OCI-LY3 (cell line): ENCODE measurements at regions not wholly inside any gene's neighbourhood (a gene's known extent, or its start where the extent isn't known, plus 50 kb on each side); places are given as distances from the start of the nearest gene placed in this dataset.

ENCODE experiments used
- H2AFZ ChIP-seq: fragments of 200-600, 300-600 bp; shearing (Covaris generic); 2 replicates; pipeline ENCODE4 v1.6.0; 2014; ENCODE audit warnings: antibody characterized with exemption, low read depth, low read length
- H3K27ac ChIP-seq: fragments of 200-600, 300-600 bp; sonication (generic); 2 replicates; pipeline ENCODE4 v1.5.1; 2014; ENCODE audit warnings: mild to moderate bottlenecking, low read length, moderate library complexity, mixed read lengths
- H3K27me3 ChIP-seq: fragments of 200-600, 300-600 bp; sonication (generic); 2 replicates; pipeline ENCODE4 v1.6.1; 2014; ENCODE audit warnings: low read depth, low read length, mixed read lengths
- H3K36me3 ChIP-seq: fragments of 200-600, 300-600 bp; sonication (generic); replicated peaks from 2 replicates; pipeline ENCODE3; 2014; ENCODE audit warnings: low read depth, low read length, mixed read lengths
- H3K4me1 ChIP-seq: fragments of 300-600, 200-600 bp; sonication (generic); 2 replicates; pipeline ENCODE4 v1.6.1; 2014; ENCODE audit warnings: low read length, mixed read lengths
- H3K4me2 ChIP-seq: fragments of 200-600, 300-600 bp; sonication (generic); 2 replicates; pipeline ENCODE4 v1.6.1; 2014; ENCODE audit warnings: low read length, mixed read lengths
- H3K4me3 ChIP-seq: fragments of 300-600, 200-600 bp; sonication (generic); 2 replicates; pipeline ENCODE4 v1.5.1; 2014; ENCODE audit warnings: antibody characterized with exemption, mild to moderate bottlenecking, low read length, moderate library complexity
- H3K79me2 ChIP-seq: fragments of 300-600, 200-600 bp; shearing (Covaris generic); 2 replicates; pipeline ENCODE4 v1.6.1; 2014; ENCODE audit warnings: mild to moderate bottlenecking, low read length, mixed read lengths
- H3K9ac ChIP-seq: fragments of 300-600, 200-600 bp; shearing (Covaris generic); 2 replicates; pipeline ENCODE4 v1.6.0; 2014; ENCODE audit warnings: mild to moderate bottlenecking, low read length, moderate library complexity
- H3K9me3 ChIP-seq: fragments of 200-600, 300-600 bp; shearing (Covaris generic); 2 replicates; pipeline ENCODE4 v1.6.1; 2014; ENCODE audit warnings: low read length, mixed read lengths; ENCODE audit not compliant: insufficient read depth
- H4K20me1 ChIP-seq: fragments of 200-600, 300-600 bp; sonication (generic); 2 replicates; pipeline ENCODE4 v1.6.1; 2016; ENCODE audit warnings: low read length, mixed read lengths; ENCODE audit not compliant: insufficient read depth
- EZH2phosphoT487 ChIP-seq: fragments of 200-600 bp; shearing (Covaris generic); IDR thresholded peaks from 2 replicates; pipeline ENCODE4 v1.6.1; 2018; ENCODE audit warnings: antibody characterized with exemption, mixed run types, low read depth
- TF ChIP-seq, protein P1 (sequence below): fragments of 200-600, 300-600 bp; sonication (generic); IDR thresholded peaks from 2 replicates; pipeline ENCODE4 v1.5.1; 2014; ENCODE audit warnings: antibody characterized with exemption, low read length, low read depth

DNA sequence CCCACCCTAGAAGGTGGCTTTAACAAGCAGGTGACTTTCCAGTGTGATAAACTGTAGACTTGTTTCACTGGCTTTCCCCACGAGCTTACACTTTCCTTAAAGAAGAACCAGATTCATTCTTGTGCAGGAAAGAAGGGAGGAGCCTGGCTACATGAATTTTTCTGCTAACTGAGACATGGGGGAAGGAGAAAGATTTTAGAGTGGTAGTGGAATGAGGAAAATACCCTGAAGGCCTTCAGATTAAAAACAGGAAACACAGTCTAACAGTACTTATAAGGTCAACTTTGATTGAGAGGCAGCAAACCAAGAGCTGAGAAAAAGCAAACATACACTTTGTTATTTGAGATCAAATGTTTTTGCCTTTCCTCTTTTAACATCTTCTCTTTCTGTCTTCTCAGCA is 640.9 kb upstream of the PLXNA2 start:
- Histone ChIP-seq H4K20me1 (no peaks in the 10 kb centered on the region), H2AFZ (no peak overlapping the region), H3K4me2 (no peak overlapping the region), H3K9me3 (no peaks in the 10 kb centered on the region), H3K4me3 (no peak overlapping the region), H3K9ac (no peak overlapping the region), H3K27me3 (peaks cover 11% of the 10 kb centered on the region; the same call in 1 of the 2 replicates), H3K27ac (no peak overlapping the region), H3K4me1 (no peaks in the 10 kb centered on the region), H3K79me2 (no peaks in the 10 kb centered on the region), H3K36me3 (no peaks in the 10 kb centered on the region)
- TF ChIP-seq, protein P1, sequence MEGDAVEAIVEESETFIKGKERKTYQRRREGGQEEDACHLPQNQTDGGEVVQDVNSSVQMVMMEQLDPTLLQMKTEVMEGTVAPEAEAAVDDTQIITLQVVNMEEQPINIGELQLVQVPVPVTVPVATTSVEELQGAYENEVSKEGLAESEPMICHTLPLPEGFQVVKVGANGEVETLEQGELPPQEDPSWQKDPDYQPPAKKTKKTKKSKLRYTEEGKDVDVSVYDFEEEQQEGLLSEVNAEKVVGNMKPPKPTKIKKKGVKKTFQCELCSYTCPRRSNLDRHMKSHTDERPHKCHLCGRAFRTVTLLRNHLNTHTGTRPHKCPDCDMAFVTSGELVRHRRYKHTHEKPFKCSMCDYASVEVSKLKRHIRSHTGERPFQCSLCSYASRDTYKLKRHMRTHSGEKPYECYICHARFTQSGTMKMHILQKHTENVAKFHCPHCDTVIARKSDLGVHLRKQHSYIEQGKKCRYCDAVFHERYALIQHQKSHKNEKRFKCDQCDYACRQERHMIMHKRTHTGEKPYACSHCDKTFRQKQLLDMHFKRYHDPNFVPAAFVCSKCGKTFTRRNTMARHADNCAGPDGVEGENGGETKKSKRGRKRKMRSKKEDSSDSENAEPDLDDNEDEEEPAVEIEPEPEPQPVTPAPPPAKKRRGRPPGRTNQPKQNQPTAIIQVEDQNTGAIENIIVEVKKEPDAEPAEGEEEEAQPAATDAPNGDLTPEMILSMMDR = no peak
- TF ChIP-seq EZH2phosphoT487 = no peak

DNA sequence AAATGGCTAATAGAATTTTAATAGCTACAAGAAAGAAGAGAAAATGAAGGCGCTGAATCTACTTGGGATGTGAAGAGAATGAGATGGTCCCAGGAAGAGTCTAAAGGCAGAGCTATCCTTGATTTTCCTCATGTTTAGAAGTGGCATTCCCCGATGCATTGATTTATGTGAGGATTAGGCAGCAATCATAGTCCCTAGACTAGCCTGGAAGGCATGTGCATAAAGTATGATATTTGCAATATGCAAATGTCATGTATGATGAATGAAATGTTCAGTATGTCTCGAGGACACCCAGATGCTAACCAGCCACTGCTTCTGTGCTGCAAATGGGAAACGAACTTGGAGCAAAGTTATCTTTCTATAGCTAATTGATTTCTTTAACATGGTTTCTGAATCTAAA is 641.5 kb upstream of the PLXNA2 start:
- Histone ChIP-seq H3K4me2 (no peak overlapping the region), H3K27ac (no peak overlapping the region), H4K20me1 (no peaks in the 10 kb centered on the region), H3K9ac (no peak overlapping the region), H3K4me3 (no peak overlapping the region), H3K4me1 (no peaks in the 10 kb centered on the region), H3K79me2 (no peaks in the 10 kb centered on the region), H3K36me3 (no peaks in the 10 kb centered on the region), H3K27me3 (peaks cover 11% of the 10 kb centered on the region), H3K9me3 (no peaks in the 10 kb centered on the region), H2AFZ (no peak overlapping the region)
- TF ChIP-seq, protein P1 = no peak
- TF ChIP-seq EZH2phosphoT487 = no peak

DNA sequence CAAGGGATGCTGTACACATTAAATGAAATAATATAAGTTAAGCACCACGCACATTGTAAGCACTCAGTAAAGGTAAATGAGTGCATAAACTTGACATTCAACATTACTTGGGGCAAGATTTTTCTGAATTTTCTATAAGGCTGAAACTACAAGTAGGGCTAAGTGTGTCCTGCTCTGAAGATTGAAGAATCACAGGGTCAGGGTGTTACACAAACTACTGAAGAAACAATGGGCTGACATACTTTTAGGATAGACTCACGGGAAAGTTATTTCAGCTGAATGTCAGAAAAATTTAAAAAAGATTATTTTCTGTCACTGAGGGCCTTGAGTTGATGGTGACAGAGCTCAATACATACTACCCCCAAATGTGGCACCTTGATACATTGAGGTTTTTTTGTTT is 644.2 kb upstream of the PLXNA2 start:
- no peak overlapping the region for H3K9ac ChIP-seq
- H3K27ac ChIP-seq = no peak overlapping the region
- no peaks in the 10 kb centered on the region for H4K20me1 ChIP-seq
- no peaks in the 10 kb centered on the region for H3K4me1 ChIP-seq
- H3K27me3 ChIP-seq = peaks cover 11% of the 10 kb centered on the region
- H3K4me2 ChIP-seq = no peak overlapping the region
- H3K9me3 ChIP-seq = no peaks in the 10 kb centered on the region
- TF ChIP-seq, protein P1 = no peak
- no peak for TF ChIP-seq EZH2phosphoT487
- H2AFZ ChIP-seq = no peak overlapping the region
- H3K79me2 ChIP-seq = no peaks in the 10 kb centered on the region
- H3K36me3 ChIP-seq = no peaks in the 10 kb centered on the region
- H3K4me3 ChIP-seq = no peak overlapping the region

DNA sequence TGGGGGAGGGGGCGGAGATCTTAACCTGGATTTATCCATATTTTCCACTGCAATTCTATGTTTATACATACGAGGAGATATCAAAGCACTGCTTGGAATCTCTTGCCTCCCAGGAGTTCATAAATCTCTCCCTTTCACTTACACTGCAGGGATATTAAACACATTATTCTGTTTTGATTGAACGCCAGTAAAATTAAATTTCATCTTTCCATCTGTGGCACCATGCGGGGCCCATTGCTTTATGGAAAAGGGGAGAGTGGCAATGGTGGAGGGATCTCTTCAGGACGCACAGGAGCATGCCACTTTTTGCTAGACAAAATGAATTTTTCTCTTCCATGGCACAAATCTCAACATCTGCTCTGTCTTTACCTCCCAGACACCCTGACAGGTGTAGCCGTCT is 648.0 kb upstream of the PLXNA2 start:
- Histone ChIP-seq H3K9ac (no peak overlapping the region), H3K4me3 (no peak overlapping the region), H3K27ac (no peak overlapping the region), H3K36me3 (no peaks in the 10 kb centered on the region), H3K79me2 (no peaks in the 10 kb centered on the region), H3K9me3 (no peaks in the 10 kb centered on the region), H3K4me1 (no peaks in the 10 kb centered on the region), H2AFZ (no peak overlapping the region), H3K4me2 (no peak overlapping the region), H3K27me3 (no peaks in the 10 kb centered on the region; the same call in 1 of the 2 replicates), H4K20me1 (no peaks in the 10 kb centered on the region)
- TF ChIP-seq, protein P1 = no peak
- no peak for TF ChIP-seq EZH2phosphoT487
